Thyroid gland (tissue), 4 donors: ENCODE measurements at regions not wholly inside any gene's neighbourhood (a gene's known extent, or its start where the extent isn't known, plus 50 kb on each side); places are given as distances from the start of the nearest gene placed in this dataset.

Experiments used
- DNase-seq, 2 donors: peaks; one replicate each; pipeline ENCODE4 v3.0.0-alpha.2; 2019
- H3K27ac ChIP-seq, 3 donors: fragments of 200-600 bp; sonication (generic); 1 replicate in 2 of 3; 2 replicates in 1 of 3; pipeline ENCODE4 v1.5.1; 2016 to 2019; ENCODE audit warnings: mild to moderate bottlenecking in 1 of 3, moderate library complexity in 1 of 3
- H3K27me3 ChIP-seq: fragments of 200-600 bp; sonication (generic); one replicate; pipeline ENCODE4 v1.5.1; 2019
- H3K36me3 ChIP-seq, 2 donors: fragments of 200-600 bp; sonication (generic); one replicate each; pipeline ENCODE4 v1.5.1; 2016 to 2019
- H3K4me1 ChIP-seq, 2 donors: fragments of 200-600 bp; sonication (generic); one replicate each; pipeline ENCODE4 v1.5.1; 2017 to 2019
- H3K4me3 ChIP-seq, 3 donors: fragments of 200-600 bp; sonication (generic); replicated peaks in 1 of 3; 1 replicate in 2 of 3; 2 replicates in 1 of 3; pipeline ENCODE4 v1.5.1; 2016; ENCODE audit warnings: mild to moderate bottlenecking in 1 of 3
- H3K9me3 ChIP-seq: fragments of 200-600 bp; sonication (generic); one replicate; pipeline ENCODE4 v1.5.1; 2017
- CTCF ChIP-seq, 6 experiments: fragments of 200-600 bp in 3 of 6; fragments of 450-650 bp in 3 of 6; sonication (generic) in 3 of 6; IDR thresholded peaks; one replicate each; pipeline ENCODE4 v1.5.1; 2016 to 2019; ENCODE audit warnings: antibody characterized with exemption in 6 of 6, mild to moderate bottlenecking in 2 of 6, inconsistent platforms in 1 of 6, moderate library complexity in 1 of 6
- POLR2A ChIP-seq, 2 donors: fragments of 450-650 bp; IDR thresholded peaks; one replicate each; pipeline ENCODE4 v1.6.1; 2017; ENCODE audit warnings: antibody characterized with exemption in 2 of 2, mild to moderate bottlenecking in 2 of 2, moderate library complexity in 1 of 2
- WGBS, 2 donors: methylation state at CpG; one replicate each; pipeline ENCODE4 v1.1.5; 2017; 5-methylcytosine and 5-hydroxymethylcytosine counted together
- intact Hi-C: fragments of 100-400 bp; cut with DNase I; formaldehyde crosslinking; loops from one replicate; pipeline ENCODE4 v1.15.1; 2023

GRCh38 chr16:79931721-79932120 lies 331.2 kb upstream of the MAF start:
- DNase-seq: no peak
- intact Hi-C loops: no loop called here
- WGBS, 2 donors: 93 to 94% methylated on average over 1 of the region's 1 CpG
- TF ChIP-seq CTCF (IDR thresholded peaks at IDR 0.05) (no peak), POLR2A (IDR thresholded peaks at IDR 0.05) (no peak)
- H3K27me3 ChIP-seq: no peaks in the 10 kb centered on the region
- no peaks in the 10 kb centered on the region for H3K36me3 ChIP-seq
- H3K4me1 ChIP-seq: no peaks in the 10 kb centered on the region
- H3K27ac ChIP-seq: no peak overlapping the region
- H3K9me3 ChIP-seq: no peaks in the 10 kb centered on the region
- no peak overlapping the region for H3K4me3 ChIP-seq

GRCh38 chr16:79929260-79929965 lies 328.9 kb upstream of the MAF start:
- H3K4me1 ChIP-seq: no peaks in the 10 kb centered on the region
- H3K9me3 ChIP-seq: no peaks in the 10 kb centered on the region
- no peaks in the 10 kb centered on the region for H3K27me3 ChIP-seq
- no peak for DNase-seq
- intact Hi-C loops: no loop called here
- 45 to 48% methylated on average over 2 of the region's 2 CpGs for WGBS, 2 donors
- no peak overlapping the region for H3K4me3 ChIP-seq
- TF ChIP-seq POLR2A (IDR thresholded peaks at IDR 0.05) (no peak), CTCF (IDR thresholded peaks at IDR 0.05) (no peak)
- no peaks in the 10 kb centered on the region for H3K36me3 ChIP-seq
- H3K27ac ChIP-seq: no peak overlapping the region

GRCh38 chr16:79928142-79928873 lies 327.8 kb upstream of the MAF start:
- 78 to 83% methylated on average over 9 of the region's 9 CpGs for WGBS, 2 donors
- H3K36me3 ChIP-seq: no peaks in the 10 kb centered on the region
- no peak overlapping the region for H3K27ac ChIP-seq
- H3K9me3 ChIP-seq: no peaks in the 10 kb centered on the region
- H3K4me1 ChIP-seq: no peaks in the 10 kb centered on the region
- intact Hi-C loops: no loop called here
- no peak overlapping the region for H3K4me3 ChIP-seq
- DNase-seq: no peak
- TF ChIP-seq POLR2A (IDR thresholded peaks at IDR 0.05) (no peak), CTCF (IDR thresholded peaks at IDR 0.05) (no peak)
- no peaks in the 10 kb centered on the region for H3K27me3 ChIP-seq

- no peak for DNase-seq
- Histone ChIP-seq H3K4me3 (no peak overlapping the region), H3K27ac (no peak overlapping the region), H3K27me3 (no peaks in the 10 kb centered on the region), H3K9me3 (no peaks in the 10 kb centered on the region), H3K4me1 (no peaks in the 10 kb centered on the region), H3K36me3 (no peaks in the 10 kb centered on the region)
- 87 to 89% methylated on average over 11 of the region's 11 CpGs for WGBS, 2 donors
- intact Hi-C loops: no loop called here
- TF ChIP-seq CTCF (IDR thresholded peaks at IDR 0.05): no peak
- no peak for TF ChIP-seq POLR2A (IDR thresholded peaks at IDR 0.05)
Observed at GRCh38 chr16:79926451-79927205, 326.1 kb upstream of the MAF start.

GRCh38 chr16:79923431-79923830 lies 322.9 kb upstream of the MAF start:
- H3K27ac ChIP-seq: no peak overlapping the region
- no peak overlapping the region for H3K4me3 ChIP-seq
- no peaks in the 10 kb centered on the region for H3K9me3 ChIP-seq
- H3K36me3 ChIP-seq: no peaks in the 10 kb centered on the region
- intact Hi-C loops: no loop called here
- no peaks in the 10 kb centered on the region for H3K4me1 ChIP-seq
- TF ChIP-seq CTCF (IDR thresholded peaks at IDR 0.05): no peak
- TF ChIP-seq POLR2A (IDR thresholded peaks at IDR 0.05): no peak
- no peak for DNase-seq
- WGBS, 2 donors: 92 to 95% methylated on average over 3 of the region's 3 CpGs
- no peaks in the 10 kb centered on the region for H3K27me3 ChIP-seq
